GM10266 (cell line): ENCODE measurements at regions not wholly inside any gene's neighbourhood (a gene's known extent, or its start where the extent isn't known, plus 50 kb on each side); places are given as distances from the start of the nearest gene placed in this dataset.

Experiments used
- DNase-seq: peaks from one replicate; pipeline ENCODE4 v3.0.0; 2012; ENCODE audit errors: extremely low spot score
- CTCF ChIP-seq: IDR thresholded peaks from 2 replicates; pipeline ENCODE4 v1.5.1; 2012; ENCODE audit warnings: mild to moderate bottlenecking, low read depth; ENCODE audit not compliant: control insufficient read depth, insufficient read depth; ENCODE audit errors: missing control alignments

DNA sequence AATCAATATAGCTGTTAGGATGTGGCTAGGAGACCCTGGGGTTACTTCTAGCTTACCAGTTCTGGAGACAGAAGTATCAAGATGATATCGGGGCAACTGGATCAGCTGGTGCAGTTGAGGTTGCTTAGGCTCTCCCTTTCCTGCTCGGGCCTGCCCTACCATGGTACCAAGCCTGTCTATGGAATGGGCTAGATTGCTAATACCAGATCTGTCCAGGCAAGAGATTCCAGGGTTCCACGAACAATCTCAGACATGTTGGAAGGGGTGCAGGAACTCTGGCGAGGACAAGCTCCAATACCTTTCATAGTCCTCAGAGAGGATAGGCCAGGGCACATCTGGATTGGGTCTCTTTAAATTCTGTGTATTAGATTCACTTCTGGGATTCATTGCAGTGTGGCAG is 53.8 kb downstream of the ADM start:
- no peak for DNase-seq

GRCh38 chr11:10359171-10359570 is 54.3 kb downstream of the ADM start:
- TF ChIP-seq CTCF: no peak
- DNase-seq: no peak

More for the DNA sequence above, 53.8 kb downstream of the ADM start:
- no peak for TF ChIP-seq CTCF

GRCh38 chr11:10360835-10361234 is 56.0 kb downstream of the ADM start:
- TF ChIP-seq CTCF: no peak
- DNase-seq: no peak

DNA sequence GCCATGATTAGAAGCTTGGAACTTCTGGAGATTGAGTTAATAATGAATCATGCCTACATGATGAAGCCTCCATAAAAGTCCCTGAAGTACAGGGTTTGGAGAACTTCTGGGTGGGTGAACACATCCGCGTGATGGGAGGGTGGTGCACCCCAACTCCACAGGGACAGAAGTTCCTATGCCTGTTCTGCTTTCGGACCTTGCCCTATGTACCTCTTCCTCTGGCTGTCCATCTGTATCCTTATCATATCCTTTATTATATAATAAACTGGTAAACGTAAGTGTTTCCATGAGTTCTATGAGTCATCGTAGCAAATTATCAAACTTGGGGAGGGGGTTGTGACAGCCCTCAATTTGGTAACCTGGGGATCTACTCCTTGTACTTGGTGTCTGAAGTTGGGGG is 60.2 kb downstream of the ADM start:
- TF ChIP-seq CTCF: no peak
- DNase-seq: no peak

- peak; percentile 79 for DNase-seq
- TF ChIP-seq CTCF: peak; percentile 92
Measured at GRCh38 chr11:10366568-10367331, 61.9 kb downstream of the ADM start.

DNA sequence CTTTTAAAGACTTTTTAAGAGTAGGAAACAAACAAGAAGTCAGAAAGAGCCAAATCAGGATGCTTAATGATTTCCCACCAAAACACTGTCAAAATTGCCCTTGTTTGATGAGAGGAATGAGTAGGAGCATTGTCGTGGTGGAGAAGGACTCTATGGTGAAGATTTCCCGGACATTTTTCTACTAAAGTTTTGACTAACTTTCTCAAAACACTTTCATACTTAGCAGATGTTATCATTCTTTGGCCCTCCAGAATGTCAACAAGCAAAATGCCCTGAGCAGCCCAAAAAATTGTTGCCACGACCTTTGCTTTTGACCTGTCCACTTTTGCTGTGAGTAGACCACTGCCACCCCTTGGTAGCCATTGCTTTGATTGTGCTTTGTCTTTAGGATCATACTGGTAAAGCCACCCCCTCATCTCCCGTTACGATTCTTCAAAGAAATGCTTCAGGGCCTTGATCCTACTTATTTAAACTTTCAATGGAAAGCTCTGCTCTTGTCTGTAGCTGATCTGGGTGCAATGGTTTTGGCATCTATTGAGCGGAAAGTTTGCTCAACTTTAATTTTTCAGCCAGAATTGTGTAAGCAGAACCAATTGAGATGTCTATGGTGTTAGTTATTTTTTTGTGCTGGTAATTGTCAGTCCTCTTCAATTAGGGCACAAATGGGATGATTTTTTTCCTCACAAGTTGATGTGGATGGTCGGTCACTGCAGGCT is 67.2 kb downstream of the ADM start:
- DNase-seq: no peak
- TF ChIP-seq CTCF: no peak

GRCh38 chr11:10373340-10373739 is 68.5 kb downstream of the ADM start:
- no peak for DNase-seq
- TF ChIP-seq CTCF: no peak
